H1 (cell line): ENCODE measurements at regions not wholly inside any gene's neighbourhood (a gene's known extent, or its start where the extent isn't known, plus 50 kb on each side); places are given as distances from the start of the nearest gene placed in this dataset.

Experiments
- CTCF ChIA-PET: fragments of 300-600 bp; sonication (Branson Sonifier 250); formaldehyde crosslinking; loops from one replicate; lab custom pipeline; 2021; ENCODE audit not compliant: partially characterized antibody; lab: Charles Lee
- POLR2A ChIA-PET: fragments of 300-600 bp; sonication (Branson Sonifier 250); formaldehyde crosslinking; loops from one replicate; lab custom pipeline; 2021; ENCODE audit warnings: inconsistent platforms; ENCODE audit not compliant: partially characterized antibody; lab: Charles Lee
- DNase-seq, 2 experiments: peaks; one replicate each; pipeline versions ENCODE4 v3.0.0 to v3.0.0-alpha.2; 2010 to 2022; ENCODE audit warnings: low spot score in 2 of 2, low read depth in 1 of 2, mixed read lengths in 1 of 2
- FAIRE-seq: peaks from 2 replicates; lab custom pipeline; 2011; peaks lifted over from hg19 to GRCh38; lab: Jason Lieb, UNC
- H2AFZ ChIP-seq: 2 replicates; pipeline ENCODE4 v1.8.1; 2012; ENCODE audit warnings: low read length, inconsistent platforms
- H2AK5ac ChIP-seq: 2 replicates; pipeline ENCODE4 v1.6.1; 2013; ENCODE audit warnings: low read depth, low read length
- H2BK120ac ChIP-seq: replicated peaks from 2 replicates; pipeline ENCODE3; 2013; ENCODE audit warnings: low read depth, low read length, inconsistent platforms
- H2BK12ac ChIP-seq: 2 replicates; pipeline ENCODE4 v1.6.1; 2013; ENCODE audit warnings: low read depth, low read length
- H2BK15ac ChIP-seq: 2 replicates; pipeline ENCODE4 v1.6.1; 2013; ENCODE audit warnings: low read length
- H2BK20ac ChIP-seq: 2 replicates; pipeline ENCODE4 v1.6.1; 2013; ENCODE audit warnings: low read length
- H2BK5ac ChIP-seq: 2 replicates; pipeline ENCODE4 v1.6.1; 2013; ENCODE audit warnings: low read depth, low read length
- H3K14ac ChIP-seq: 2 replicates; pipeline ENCODE4 v1.6.1; 2013; ENCODE audit warnings: inconsistent platforms; ENCODE audit not compliant: insufficient read length
- H3K18ac ChIP-seq: 2 replicates; pipeline ENCODE4 v1.6.1; 2013; ENCODE audit warnings: low read length; ENCODE audit errors: extremely low read depth
- H3K23ac ChIP-seq: 2 replicates; pipeline ENCODE4 v1.6.1; 2013; ENCODE audit warnings: inconsistent platforms; ENCODE audit not compliant: insufficient read length
- H3K23me2 ChIP-seq: 2 replicates; pipeline ENCODE4 v1.6.1; 2013; ENCODE audit warnings: low read depth, low read length
- H3K27ac ChIP-seq: 2 replicates; pipeline ENCODE4 v1.6.1; 2011; ENCODE audit warnings: low read depth, low read length, inconsistent platforms
- H3K27me3 ChIP-seq, 4 experiments: replicated peaks in 1 of 4; 1 replicate in 1 of 4; 2 replicates in 3 of 4; pipeline versions ENCODE4 v1.6.1 to v1.8.1; 2011 to 2013; ENCODE audit warnings: low read length in 3 of 4, mild to moderate bottlenecking in 3 of 4, inconsistent platforms in 2 of 4, mixed read lengths in 2 of 4, moderate library complexity in 1 of 4; ENCODE audit not compliant: control insufficient read depth in 3 of 4, insufficient read depth in 3 of 4; ENCODE audit errors: extremely low read depth in 1 of 4
- H3K36me3 ChIP-seq, 4 experiments: 2 replicates each; pipeline versions ENCODE4 v1.6.1 to v1.8.1; 2011 to 2013; ENCODE audit warnings: mild to moderate bottlenecking in 4 of 4, low read length in 3 of 4, moderate library complexity in 2 of 4, control low read depth in 1 of 4, inconsistent platforms in 1 of 4; ENCODE audit not compliant: insufficient read depth in 4 of 4, control insufficient read depth in 2 of 4
- H3K4ac ChIP-seq: replicated peaks from 2 replicates; pipeline ENCODE3; 2013; ENCODE audit warnings: low read length, low read depth, mixed read lengths, inconsistent platforms; ENCODE audit not compliant: insufficient read length
- H3K4me1 ChIP-seq, 4 experiments: replicated peaks in 1 of 4; 1 replicate in 1 of 4; 2 replicates in 3 of 4; pipeline versions ENCODE4 v1.6.1 to v1.8.1; 2011 to 2013; ENCODE audit warnings: low read length in 3 of 4, inconsistent platforms in 2 of 4, mixed read lengths in 1 of 4; ENCODE audit not compliant: insufficient read depth in 4 of 4, control insufficient read depth in 3 of 4
- H3K4me2 ChIP-seq, 2 experiments: 2 replicates each; pipeline versions ENCODE4 v1.6.1 to v1.8.1; 2011 to 2013; ENCODE audit warnings: low read depth in 2 of 2, low read length in 2 of 2, control low read depth in 1 of 2, inconsistent platforms in 1 of 2, mild to moderate bottlenecking in 1 of 2; ENCODE audit not compliant: insufficient read depth in 1 of 2
- H3K4me3 ChIP-seq, 4 experiments: fragments of 200-600, 300-600 bp in 1 of 4; sonication (generic), shearing (Covaris generic), sonication (Bioruptor Twin) in 1 of 4; 2 replicates each; pipeline versions ENCODE4 v1.5.1 to v1.8.1; 2011 to 2016; ENCODE audit warnings: low read length in 4 of 4, low read depth in 3 of 4, control low read depth in 2 of 4, inconsistent platforms in 2 of 4, mild to moderate bottlenecking in 2 of 4, mixed read lengths in 1 of 4, moderate library complexity in 1 of 4; ENCODE audit not compliant: insufficient read depth in 2 of 4; ENCODE audit errors: extremely low read depth in 1 of 4
- H3K56ac ChIP-seq: replicated peaks from 2 replicates; pipeline ENCODE3; 2013; ENCODE audit warnings: low read depth, mild to moderate bottlenecking, mixed read lengths, low read length, inconsistent platforms; ENCODE audit not compliant: insufficient read length
- H3K79me1 ChIP-seq: 2 replicates; pipeline ENCODE4 v1.6.1; 2013; ENCODE audit warnings: low read depth, low read length, control low read depth
- H3K79me2 ChIP-seq, 2 experiments: 2 replicates each; pipeline versions ENCODE4 v1.6.1 to v1.8.1; 2012 to 2013; ENCODE audit warnings: low read length in 2 of 2, mild to moderate bottlenecking in 2 of 2, inconsistent platforms in 1 of 2; ENCODE audit not compliant: insufficient read depth in 2 of 2, control insufficient read depth in 1 of 2
- H3K9ac ChIP-seq, 4 experiments: replicated peaks in 1 of 4; 1 replicate in 1 of 4; 2 replicates in 3 of 4; pipeline versions ENCODE4 v1.6.1 to v1.8.1; 2011 to 2013; ENCODE audit warnings: low read depth in 3 of 4, low read length in 3 of 4, control low read depth in 2 of 4, mild to moderate bottlenecking in 2 of 4, moderate library complexity in 2 of 4, inconsistent platforms in 1 of 4; ENCODE audit errors: extremely low read depth in 1 of 4
- H3K9me3 ChIP-seq, 2 experiments: 2 replicates each; pipeline versions ENCODE4 v1.6.1 to v1.8.1; 2012 to 2013; ENCODE audit warnings: mild to moderate bottlenecking in 2 of 2, moderate library complexity in 2 of 2, control low read depth in 1 of 2, inconsistent platforms in 1 of 2, low read depth in 1 of 2, low read length in 1 of 2, mixed read lengths in 1 of 2; ENCODE audit not compliant: insufficient read depth in 2 of 2
- H4K20me1 ChIP-seq, 2 experiments: replicated peaks in 1 of 2; 2 replicates each; pipeline versions ENCODE3 to v1.8.1; 2011 to 2013; ENCODE audit warnings: inconsistent platforms in 2 of 2, low read length in 2 of 2, mild to moderate bottlenecking in 1 of 2; ENCODE audit not compliant: insufficient read depth in 2 of 2, control insufficient read depth in 1 of 2
- H4K5ac ChIP-seq: 2 replicates; pipeline ENCODE4 v1.6.1; 2013; ENCODE audit warnings: low read length, low read depth, mixed read lengths, inconsistent platforms; ENCODE audit not compliant: insufficient read length
- H4K8ac ChIP-seq: 2 replicates; pipeline ENCODE4 v1.8.0; 2013; ENCODE audit warnings: mild to moderate bottlenecking, moderate library complexity, low read length, inconsistent platforms; ENCODE audit not compliant: insufficient read depth; ENCODE audit errors: extremely low read depth
- H4K91ac ChIP-seq: replicated peaks from 2 replicates; pipeline ENCODE3; 2013; ENCODE audit warnings: low read length, mixed read lengths, inconsistent platforms; ENCODE audit not compliant: insufficient read length
- BRCA1 ChIP-seq: IDR thresholded peaks from 2 replicates; pipeline ENCODE4 v1.6.1; 2012; ENCODE audit warnings: low read depth, low read length, improper control_type of control experiment
- CHD2 ChIP-seq: IDR thresholded peaks from 2 replicates; pipeline ENCODE4 v1.6.1; 2012; ENCODE audit warnings: low read length, improper control_type of control experiment
- CTBP2 ChIP-seq: IDR thresholded peaks from 2 replicates; pipeline ENCODE4 v1.7.0; 2011; ENCODE audit warnings: borderline replicate concordance, mild to moderate bottlenecking, moderate library complexity, mixed read lengths, low read length; ENCODE audit not compliant: insufficient read depth, insufficient read length
- FOSL1 ChIP-seq: IDR thresholded peaks from 2 replicates; pipeline ENCODE4 v1.6.1; 2011; ENCODE audit warnings: mild to moderate bottlenecking, low read depth, low read length, moderate library complexity; ENCODE audit not compliant: insufficient read depth
- GTF2F1 ChIP-seq: IDR thresholded peaks from 2 replicates; pipeline ENCODE4 v1.6.1; 2012; ENCODE audit warnings: low read depth, low read length, improper control_type of control experiment, borderline replicate concordance
- JUND ChIP-seq: IDR thresholded peaks from 2 replicates; pipeline ENCODE4 v1.6.1; 2011; ENCODE audit warnings: mild to moderate bottlenecking, improper control_type of control experiment, low read length
- POU5F1 ChIP-seq: IDR thresholded peaks from 2 replicates; pipeline ENCODE4 v1.6.1; 2011; ENCODE audit warnings: low read depth, mild to moderate bottlenecking, low read length, moderate library complexity
- RAD21 ChIP-seq, 2 experiments: IDR thresholded peaks in 1 of 2; conservative IDR thresholded peaks in 1 of 2; 2 replicates each; pipeline ENCODE4 v1.6.1; 2011; ENCODE audit warnings: low read depth in 2 of 2, low read length in 2 of 2, improper control_type of control experiment in 1 of 2, inconsistent platforms in 1 of 2, mild to moderate bottlenecking in 1 of 2, moderate library complexity in 1 of 2
- RXRA ChIP-seq: IDR thresholded peaks from 2 replicates; pipeline ENCODE4 v1.6.1; 2011; ENCODE audit warnings: low read depth, mild to moderate bottlenecking, low read length, moderate library complexity; ENCODE audit not compliant: insufficient read depth
- SP1 ChIP-seq: IDR thresholded peaks from 2 replicates; pipeline ENCODE4 v1.6.1; 2011; ENCODE audit warnings: low read depth, low read length
- SP4 ChIP-seq: IDR thresholded peaks from 2 replicates; pipeline ENCODE4 v1.6.1; 2012; ENCODE audit warnings: low read length, inconsistent platforms
- USF2 ChIP-seq: IDR thresholded peaks from 2 replicates; pipeline ENCODE4 v1.6.1; 2011; ENCODE audit warnings: low read length, improper control_type of control experiment
- WGBS, 2 experiments: shearing (Covaris generic) in 1 of 2; methylation state at CpG; one replicate each; pipeline versions ENCODE4 v1.1.6 to v1.1.7; 2013 to 2015; ENCODE audit warnings: low lambda C conversion rate in 2 of 2, mixed read lengths in 2 of 2, inconsistent platforms in 1 of 2, low coverage in 1 of 2, missing lambda C conversion rate in 1 of 2; ENCODE audit not compliant: insufficient replicate concordance in 2 of 2, insufficient coverage in 1 of 2, insufficient read length in 1 of 2; ENCODE audit errors: extremely low coverage in 1 of 2, missing lambda C conversion rate in 1 of 2; 5-methylcytosine and 5-hydroxymethylcytosine counted together
- TF ChIP-seq, protein P1 (sequence below): IDR thresholded peaks from 2 replicates; pipeline ENCODE4 v1.6.1; 2011; ENCODE audit warnings: low read depth, mild to moderate bottlenecking, low read length; ENCODE audit not compliant: insufficient read depth

DNA sequence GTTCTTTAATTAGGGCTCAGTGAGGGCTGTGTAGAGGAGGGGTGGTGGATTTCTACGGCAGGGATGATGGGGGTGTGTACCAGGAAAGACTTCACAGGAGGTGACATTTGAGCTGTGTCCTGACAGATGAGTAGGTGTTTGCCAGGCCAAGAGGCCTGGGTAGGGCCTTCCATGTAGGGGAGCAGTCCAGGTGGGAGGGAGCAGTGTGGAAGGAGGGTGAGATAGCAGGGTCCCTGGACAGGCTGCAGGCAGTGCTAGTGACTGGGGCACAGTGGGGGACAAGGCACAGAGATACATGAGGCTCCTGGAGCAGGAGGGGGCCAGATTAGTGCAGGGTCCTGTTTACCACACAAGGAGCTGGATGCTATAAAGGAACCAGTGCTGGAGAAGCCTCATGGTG lies 147.9 kb upstream of the CADM1 start:
- H3K9ac ChIP-seq = no peak overlapping the region
- H3K4me2 ChIP-seq = no peak overlapping the region
- no peak overlapping the region for H2AK5ac ChIP-seq
- FAIRE-seq (no peak), DNase-seq (no peak)
- H2BK120ac ChIP-seq = no peak overlapping the region
- H3K4ac ChIP-seq = no peak overlapping the region
- H2AFZ ChIP-seq = no peak overlapping the region
- H4K8ac ChIP-seq = no peak overlapping the region
- 0 out of 2 replicates have a peak overlapping the region, but pooled peaks have one; percentile 22 for H2BK15ac ChIP-seq
- H4K5ac ChIP-seq = no peak overlapping the region
- 0 out of 2 replicates have a peak overlapping the region, but pooled peaks have one; percentile 52 for H2BK20ac ChIP-seq
- H3K14ac ChIP-seq = no peak overlapping the region
- no peak overlapping the region for H3K4me3 ChIP-seq
- no peaks in the 10 kb centered on the region for H3K36me3 ChIP-seq
- no peak overlapping the region for H2BK12ac ChIP-seq
- no peaks in the 10 kb centered on the region for H3K9me3 ChIP-seq
- no peak overlapping the region for H3K23ac ChIP-seq
- ChIA-PET POLR2A (interaction anchor here (1.3 kb wide), 1 partner anchor 8 kb away, joined by 3 read pairs; no protein-coding TSS in a partner anchor), CTCF (interaction anchor here (1.0 to 1.8 kb wide), 6 partner anchors 9 to 110 kb away, joined by 3 to 5 read pairs (median 4); no protein-coding TSS in a partner anchor)
- H4K20me1 ChIP-seq = no peaks in the 10 kb centered on the region
- no peak overlapping the region for H4K91ac ChIP-seq
- H3K79me1 ChIP-seq = no peaks in the 10 kb centered on the region
- WGBS, 2 experiments = 89% methylated on average over 1 of the region's 1 CpG; no CpG with 5 or more reads in 1 of the 2 experiments
- no peak overlapping the region for H3K18ac ChIP-seq
- no peaks in the 10 kb centered on the region for H3K79me2 ChIP-seq
- no peak overlapping the region for H2BK5ac ChIP-seq
- no peak overlapping the region for H3K27ac ChIP-seq
- no peak overlapping the region for H3K56ac ChIP-seq
- H3K27me3 ChIP-seq = 0 out of 7 replicates have a peak, but pooled peaks cover 0 to 2% (median 0%) of the 10 kb centered on the region in 4 experiments
- H3K4me1 ChIP-seq = peaks cover 0 to 8% (median under 1%) of the 10 kb centered on the region in 4 experiments; a peak in 3 of 7 replicates
- no peaks in the 10 kb centered on the region for H3K23me2 ChIP-seq
- TF ChIP-seq RXRA (no peak), SP4 (no peak), POU5F1 (no peak), GTF2F1 (no peak), CTBP2 (no peak), BRCA1 (no peak), FOSL1 (no peak), USF2 (no peak), RAD21 (IDR thresholded peaks at IDR 0.05 in 1 of 2, conservative IDR thresholded peaks at IDR 0.05 in 1 of 2; ENCODE audit: low read depth in 2 of 2, low read length in 2 of 2) (no peak), SP1 (no peak), JUND (no peak), CHD2 (no peak)
- TF ChIP-seq, protein P1, sequence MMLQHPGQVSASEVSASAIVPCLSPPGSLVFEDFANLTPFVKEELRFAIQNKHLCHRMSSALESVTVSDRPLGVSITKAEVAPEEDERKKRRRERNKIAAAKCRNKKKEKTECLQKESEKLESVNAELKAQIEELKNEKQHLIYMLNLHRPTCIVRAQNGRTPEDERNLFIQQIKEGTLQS = no peak
